MM.1S (cell line): ENCODE measurements at regions not wholly inside any gene's neighbourhood (a gene's known extent, or its start where the extent isn't known, plus 50 kb on each side); places are given as distances from the start of the nearest gene placed in this dataset.

ENCODE experiments used
- CTCF ChIP-seq: fragments of 300-600 bp; sonication (generic); IDR thresholded peaks from 2 replicates; pipeline ENCODE4 v1.5.1; 2016; ENCODE audit warnings: antibody characterized with exemption, low read length, mixed read lengths
- EZH2phosphoT487 ChIP-seq: fragments of 300-600 bp; sonication (generic); IDR thresholded peaks from 2 replicates; pipeline ENCODE4 v1.6.1; 2018; ENCODE audit warnings: antibody characterized with exemption, low read length

DNA sequence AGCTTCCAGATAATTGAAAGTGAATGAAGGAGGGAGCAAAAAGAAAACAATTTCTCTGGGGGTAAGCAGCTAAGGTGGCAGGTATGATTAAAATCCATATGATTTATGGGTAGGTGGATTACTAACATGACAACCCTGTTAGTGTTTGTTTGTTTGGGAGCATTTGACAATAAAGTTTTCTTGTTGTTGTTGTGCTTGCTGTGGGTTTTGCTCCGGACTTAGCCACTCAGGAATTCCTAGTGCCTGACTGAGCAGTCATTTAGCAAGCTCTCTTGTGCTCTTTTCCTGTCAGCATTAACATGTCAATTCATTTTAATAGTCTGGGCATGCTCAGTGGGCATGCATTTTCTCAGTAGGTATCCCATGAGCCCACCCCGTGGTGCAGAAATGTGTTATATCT, 674.8 kb upstream of the ZEB2 start:
- TF ChIP-seq CTCF (no peak), EZH2phosphoT487 (no peak)
